ENCODE measurements at regions not wholly inside any gene's neighbourhood (a gene's known extent, or its start where the extent isn't known, plus 50 kb on each side); places are given as distances from the start of the nearest gene placed in this dataset.

- DNase-seq: no peak
Measured at GRCh38 chr13:31081316-31081715, 80.4 kb downstream of the HSPH1 start.

DNA sequence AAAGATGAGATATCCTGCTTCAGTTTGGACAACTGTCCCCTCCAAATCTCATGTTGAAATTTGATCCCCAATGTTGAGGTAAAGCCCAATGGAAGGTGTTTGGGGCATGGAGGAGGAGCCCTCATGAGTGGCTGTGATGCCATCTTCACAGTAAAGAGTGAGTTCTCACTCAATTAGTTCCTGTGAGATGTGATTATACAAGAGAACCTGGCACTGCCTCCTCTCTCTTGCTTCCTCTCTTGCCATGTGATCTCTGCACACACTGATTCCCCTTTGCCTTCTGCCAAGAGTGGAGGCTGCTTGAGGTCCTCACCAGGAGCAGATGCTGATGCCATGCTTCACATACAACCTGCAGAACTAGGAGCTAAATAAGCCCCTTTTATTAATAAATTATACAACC lies 86.9 kb downstream of the HSPH1 start:
- no peak for DNase-seq

DNA sequence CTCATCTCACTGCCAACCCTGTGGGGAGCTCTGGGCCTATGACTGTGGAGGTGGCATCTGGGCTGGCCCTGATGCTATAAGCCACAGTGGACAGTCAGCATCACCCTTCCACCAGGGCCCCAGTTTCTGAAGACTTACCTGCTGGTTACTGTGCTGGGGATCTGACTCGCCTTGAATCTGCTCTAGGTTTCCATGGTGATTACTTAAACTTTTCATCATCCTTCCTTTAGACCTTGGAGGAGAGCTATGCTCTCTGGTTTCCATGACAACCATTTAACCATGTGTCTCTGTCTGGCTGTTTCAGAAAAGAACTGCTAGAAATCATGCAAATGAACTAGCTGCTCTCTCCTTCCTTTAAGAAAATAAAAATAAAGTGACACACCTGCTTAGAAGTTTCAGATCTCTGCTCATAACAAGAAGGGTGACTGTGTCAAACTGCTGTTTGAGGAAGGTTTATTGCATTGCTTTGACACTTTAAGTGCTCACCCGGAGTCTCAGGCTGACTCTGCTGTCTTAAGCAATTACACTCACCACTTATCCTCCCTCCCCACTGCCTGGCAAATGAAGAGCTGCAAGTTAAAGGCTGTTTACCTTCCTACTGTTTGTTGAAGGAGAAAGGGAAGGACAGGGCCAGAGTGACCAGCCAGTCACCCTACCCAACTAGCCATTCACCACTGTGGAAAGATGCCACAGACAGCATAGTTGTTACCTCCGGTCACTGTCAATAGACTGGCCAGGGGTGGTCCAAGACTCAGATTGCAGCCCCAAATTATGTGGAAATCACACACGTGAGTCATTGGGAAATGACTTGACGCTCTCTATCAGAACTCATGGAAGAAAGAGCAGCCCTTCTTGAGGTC lies 87.6 kb downstream of the HSPH1 start:
- no peak for DNase-seq

- no peak for DNase-seq
Measured at GRCh38 chr13:31072041-31072440, 89.7 kb downstream of the HSPH1 start.

GRCh38 chr13:31069808-31070534 lies 91.7 kb downstream of the HSPH1 start:
- no peak for DNase-seq

DNA sequence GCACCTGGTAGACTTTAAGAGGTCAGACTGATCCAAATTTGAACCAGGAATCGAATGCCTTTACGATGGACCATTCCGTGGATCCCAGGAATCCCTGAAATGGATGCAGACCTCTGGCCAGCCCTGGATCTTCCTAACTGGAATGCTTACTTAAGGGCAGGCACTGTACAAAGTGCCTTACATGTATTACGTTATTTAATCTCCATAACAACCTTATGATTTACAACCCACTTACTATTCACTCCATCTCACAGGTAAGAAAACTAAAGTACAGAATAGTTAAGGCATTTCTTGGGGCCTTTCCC lies 93.6 kb downstream of the HSPH1 start:
- DNase-seq: no peak

GRCh38 chr13:31067416-31068118 lies 94.1 kb downstream of the HSPH1 start:
- DNase-seq: no peak

DNA sequence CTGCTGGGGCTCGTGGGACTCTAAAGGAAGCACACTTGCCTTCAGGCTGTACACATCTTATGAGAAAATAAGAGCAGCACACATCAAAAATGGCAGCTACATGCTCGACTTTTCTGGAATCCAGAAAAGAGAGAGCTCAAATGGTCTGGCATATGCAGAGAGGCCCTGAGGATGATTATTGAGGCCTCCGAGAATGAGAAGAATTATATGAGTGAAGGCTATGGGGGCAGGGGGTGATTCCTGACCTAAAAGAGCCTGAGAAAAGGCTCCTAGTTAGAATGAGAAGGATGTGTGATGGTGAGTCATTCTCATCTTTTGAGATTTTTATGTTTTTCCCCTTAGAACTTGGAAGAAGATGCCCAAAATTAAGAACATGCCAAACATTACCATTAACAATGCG lies 97.1 kb downstream of the HSPH1 start:
- DNase-seq: no peak

- DNase-seq: no peak
Measured at GRCh38 chr13:31063772-31064171, 97.9 kb downstream of the HSPH1 start.

DNA sequence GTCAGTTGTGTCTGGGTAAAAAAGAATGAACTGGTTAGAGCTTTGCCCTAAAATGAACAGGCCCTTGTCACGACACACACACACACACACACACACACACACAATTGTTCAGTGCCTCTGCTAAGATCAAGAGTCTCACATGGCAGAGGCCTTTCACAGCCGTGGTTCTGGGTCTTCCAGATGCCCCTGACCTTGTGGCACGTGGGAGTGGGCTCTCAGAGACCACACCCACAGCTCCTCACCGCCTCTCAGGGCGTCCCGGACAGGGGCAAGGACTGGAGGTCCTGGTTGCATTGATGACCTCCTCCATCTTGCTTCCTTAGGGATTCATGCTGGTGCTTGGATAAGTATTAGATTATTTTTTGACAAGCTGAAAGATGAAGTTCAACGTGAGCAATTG lies 101.0 kb downstream of the HSPH1 start:
- no peak for DNase-seq

GRCh38 chr13:31060220-31060619 lies 101.5 kb downstream of the HSPH1 start:
- DNase-seq: no peak

DNA sequence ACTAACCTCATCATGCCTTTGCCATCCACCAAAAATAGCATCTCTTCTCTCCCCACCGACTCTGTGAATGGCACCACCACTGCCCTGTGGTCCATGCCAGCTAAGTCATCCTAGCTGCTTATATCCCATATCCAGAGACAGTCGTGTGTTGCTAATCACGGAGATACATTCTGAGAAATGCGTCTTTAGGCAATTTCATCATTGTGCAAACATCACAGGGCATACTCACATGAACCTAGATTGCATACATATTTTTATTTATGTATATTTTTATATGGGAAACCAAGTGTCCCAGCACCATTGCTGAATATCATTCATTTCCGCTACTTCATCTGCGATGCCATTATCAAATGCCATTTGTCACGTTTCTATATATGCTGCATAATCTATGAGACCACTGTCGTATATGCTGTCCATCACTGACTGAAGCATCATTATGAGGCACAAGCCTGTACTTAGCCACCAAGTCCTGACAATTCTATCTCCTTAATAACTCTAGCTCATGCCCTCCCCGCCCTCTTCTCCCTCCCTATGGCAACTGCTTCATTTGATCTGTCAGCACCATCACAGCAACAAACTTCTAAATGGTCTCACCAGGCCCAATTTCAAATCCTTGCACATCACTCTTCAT lies 104.2 kb downstream of the HSPH1 start:
- DNase-seq: no peak

GRCh38 chr13:31056644-31057271 lies 104.9 kb downstream of the HSPH1 start:
- DNase-seq: no peak

DNA sequence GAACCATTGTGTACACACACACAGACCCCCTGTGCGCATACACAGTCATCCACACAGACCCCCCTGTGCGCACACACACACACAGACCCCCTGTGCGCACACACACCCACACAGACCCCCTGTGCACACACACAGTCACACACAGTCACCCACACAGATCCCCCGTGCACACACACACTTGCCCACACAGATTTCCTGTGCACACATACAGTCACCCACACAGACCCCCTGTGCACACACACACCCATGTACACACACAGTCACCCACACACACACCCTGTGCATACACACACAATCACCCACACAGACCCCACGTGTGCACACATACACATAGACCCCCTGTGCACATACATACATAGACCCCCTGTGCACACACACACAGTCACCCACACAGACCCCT lies 106.1 kb downstream of the HSPH1 start:
- DNase-seq: no peak

GRCh38 chr13:31054632-31055031 lies 107.1 kb downstream of the HSPH1 start:
- DNase-seq: no peak

DNA sequence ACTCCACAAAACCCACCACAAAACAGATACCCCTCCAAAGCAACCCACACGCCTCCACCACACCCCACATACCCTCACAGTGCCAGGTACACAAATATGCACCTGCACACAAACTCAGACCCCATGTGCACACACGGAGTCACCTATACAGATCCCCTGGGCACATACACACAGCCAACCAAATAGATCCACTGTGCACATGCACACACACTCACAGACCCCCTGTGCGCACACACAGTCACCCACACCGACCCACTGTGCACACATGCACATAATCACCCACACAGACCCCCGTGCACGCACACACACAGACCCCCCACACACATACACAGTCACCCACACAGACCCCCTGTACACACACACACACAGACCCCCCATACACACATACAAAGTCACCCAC lies 107.8 kb downstream of the HSPH1 start:
- DNase-seq: no peak

DNA sequence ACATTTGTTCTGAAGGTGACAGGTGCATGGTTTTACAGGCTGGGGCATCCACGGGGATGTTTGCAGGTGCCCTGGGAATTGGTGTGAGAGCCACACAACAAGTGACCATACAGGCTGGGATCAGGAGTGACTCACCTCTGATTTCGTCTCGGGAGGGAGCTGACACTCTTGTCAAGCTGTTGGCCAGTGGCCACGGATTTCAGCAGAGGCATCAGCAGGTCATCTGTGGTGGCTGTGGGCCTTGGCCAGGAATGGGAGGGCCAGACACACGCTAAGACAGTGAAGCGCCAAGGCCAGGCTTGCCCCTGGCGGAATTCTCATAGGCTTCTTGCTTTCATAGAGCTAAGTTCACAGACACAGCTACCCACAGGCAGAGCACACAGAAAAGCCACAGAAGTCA lies 108.6 kb downstream of the HSPH1 start:
- no peak for DNase-seq

GRCh38 chr13:31052478-31052877 lies 109.2 kb downstream of the HSPH1 start:
- DNase-seq: no peak

- peak; percentile 4 to 15 for DNase-seq
Measured at GRCh38 chr13:31051999-31052398, 109.7 kb downstream of the HSPH1 start.

GRCh38 chr13:31050486-31051400 lies 111.0 kb downstream of the HSPH1 start:
- no peak for DNase-seq

DNA sequence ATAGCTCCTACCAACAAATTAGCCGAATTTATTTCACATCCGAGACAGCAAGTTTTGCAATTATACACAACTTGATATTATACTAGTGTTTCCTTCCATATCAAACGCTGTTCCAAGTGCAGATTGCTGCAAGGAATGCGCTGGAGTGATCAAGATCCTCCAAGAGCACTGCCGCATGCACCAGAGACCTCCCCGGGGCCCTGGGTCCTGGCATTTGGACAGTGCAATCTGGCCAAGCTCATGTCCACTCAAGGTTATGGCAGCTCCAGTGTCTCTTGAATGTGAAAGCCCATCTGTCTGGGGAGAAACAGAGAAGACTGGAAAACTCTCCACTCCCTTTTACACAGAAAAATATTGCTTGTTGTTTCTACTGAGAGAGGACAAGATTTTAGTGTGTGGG lies 111.9 kb downstream of the HSPH1 start:
- DNase-seq: no peak

DNA sequence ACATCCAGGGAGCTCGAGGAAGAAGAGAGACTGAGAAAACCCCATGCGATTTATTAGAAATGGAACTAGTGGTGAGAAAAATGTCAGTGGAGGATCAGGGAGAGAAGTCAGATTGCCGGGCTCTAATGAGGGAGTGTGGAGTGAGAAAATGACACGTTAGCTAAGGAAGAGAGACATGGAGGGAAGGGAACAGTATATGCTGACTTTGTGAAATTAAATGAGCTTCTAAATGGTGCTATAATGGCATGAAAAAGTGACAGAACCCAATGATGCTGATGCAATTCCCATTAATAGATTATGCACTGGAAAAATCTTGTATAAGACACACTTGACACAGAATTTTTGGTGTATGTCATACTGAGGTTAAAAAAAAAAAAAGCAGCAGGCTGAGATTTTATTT lies 112.6 kb downstream of the HSPH1 start:
- no peak for DNase-seq
